ENCODE measurements at regions not wholly inside any gene's neighbourhood (a gene's known extent, or its start where the extent isn't known, plus 50 kb on each side); places are given as distances from the start of the nearest gene placed in this dataset.
"Not testable (repeated sequence)": the region's sequence is repeated elsewhere in the genome, so short reads cannot be mapped to it uniquely, and the experiment has no call there.

DNA sequence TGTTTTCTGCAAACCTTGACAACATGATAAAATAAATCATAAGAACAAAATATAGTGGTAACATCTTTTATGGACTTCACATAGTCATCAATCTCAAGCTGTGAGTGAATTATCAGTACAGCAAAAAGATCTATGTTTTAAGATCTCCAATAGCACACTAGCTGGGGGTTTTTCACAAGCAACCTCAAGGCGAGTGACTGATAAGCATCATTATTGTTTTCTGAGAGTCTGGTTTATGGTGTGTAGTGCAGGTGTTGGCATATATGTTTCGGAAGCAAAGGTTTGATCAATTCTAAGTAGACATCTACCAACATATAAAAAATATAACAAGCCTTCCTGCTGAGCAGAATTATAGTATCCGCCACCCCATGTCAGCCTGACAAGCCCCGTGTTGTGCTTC, 403.8 kb upstream of the MGMT start:
- FAIRE-seq (no peak), DNase-seq (ENCODE audit: insufficient read length, low spot score) (no peak)
- TF ChIP-seq POLR2A (IDR thresholded peaks at IDR 0.05; ENCODE audit: low read depth, low read length) (no peak), SPI1 (IDR thresholded peaks at IDR 0.05; ENCODE audit: low read depth, low read length) (no peak), PAX5 (IDR thresholded peaks at IDR 0.05; ENCODE audit: insufficient read depth, low read length, severe bottlenecking) (no peak), TAF1 (IDR thresholded peaks at IDR 0.05; ENCODE audit: low read depth, low read length) (no peak), POLR2AphosphoS5 (IDR thresholded peaks at IDR 0.05; ENCODE audit: low read depth, low read length) (no peak), POU2F2 (IDR thresholded peaks at IDR 0.05; ENCODE audit: low read depth, low read length) (no peak)

DNA sequence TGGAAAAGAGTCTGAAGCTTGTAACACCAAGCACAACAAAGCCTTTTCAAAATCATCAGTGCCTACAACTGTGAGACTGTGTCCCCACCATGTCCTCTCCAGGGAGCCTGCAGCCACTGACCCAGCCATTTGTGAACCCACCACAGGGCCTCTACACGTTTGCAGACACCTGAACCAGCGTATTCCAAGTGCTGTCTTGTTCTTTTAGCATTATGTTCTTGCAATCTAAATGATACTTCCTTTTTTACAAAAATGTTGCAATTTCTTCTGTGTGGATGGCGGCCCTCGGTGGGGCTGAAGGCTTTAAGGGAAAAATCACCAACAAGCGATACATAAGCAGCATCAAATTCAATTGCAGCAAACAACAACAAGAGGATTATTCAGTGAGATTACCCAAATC, 403.2 kb upstream of the MGMT start:
- no peak for TF ChIP-seq POLR2AphosphoS5 (IDR thresholded peaks at IDR 0.05; ENCODE audit: low read depth, low read length)
- no peak for TF ChIP-seq POLR2A (IDR thresholded peaks at IDR 0.05; ENCODE audit: low read depth, low read length)
- TF ChIP-seq SPI1 (IDR thresholded peaks at IDR 0.05; ENCODE audit: low read depth, low read length), result no peak
- no peak for TF ChIP-seq PAX5 (IDR thresholded peaks at IDR 0.05; ENCODE audit: insufficient read depth, low read length, severe bottlenecking)
- no peak for TF ChIP-seq POU2F2 (IDR thresholded peaks at IDR 0.05; ENCODE audit: low read depth, low read length)
- TF ChIP-seq TAF1 (IDR thresholded peaks at IDR 0.05; ENCODE audit: low read depth, low read length), result no peak
- FAIRE-seq (no peak), DNase-seq (ENCODE audit: insufficient read length, low spot score) (no peak)

DNA sequence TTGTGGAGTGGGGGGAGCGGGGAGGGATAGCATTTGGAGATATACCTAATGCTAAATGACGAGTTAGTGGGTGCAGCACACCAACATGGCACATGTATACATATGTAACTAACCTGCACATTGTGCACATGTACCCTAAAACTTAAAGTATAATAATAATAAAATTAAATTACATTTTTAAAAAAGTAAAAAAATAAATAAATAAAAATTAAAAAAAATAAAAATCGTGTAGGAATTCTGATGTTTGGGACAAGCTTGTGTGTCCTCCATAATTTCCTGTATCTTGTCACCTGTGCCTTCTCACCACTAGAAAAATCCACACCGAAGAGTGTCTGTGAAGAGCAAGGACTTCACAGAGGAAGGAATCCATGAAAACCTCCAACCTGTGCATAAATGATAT, 400.5 kb upstream of the MGMT start:
- not testable (repeated sequence) for DNase-seq (ENCODE audit: insufficient read length, low spot score); FAIRE-seq

DNA sequence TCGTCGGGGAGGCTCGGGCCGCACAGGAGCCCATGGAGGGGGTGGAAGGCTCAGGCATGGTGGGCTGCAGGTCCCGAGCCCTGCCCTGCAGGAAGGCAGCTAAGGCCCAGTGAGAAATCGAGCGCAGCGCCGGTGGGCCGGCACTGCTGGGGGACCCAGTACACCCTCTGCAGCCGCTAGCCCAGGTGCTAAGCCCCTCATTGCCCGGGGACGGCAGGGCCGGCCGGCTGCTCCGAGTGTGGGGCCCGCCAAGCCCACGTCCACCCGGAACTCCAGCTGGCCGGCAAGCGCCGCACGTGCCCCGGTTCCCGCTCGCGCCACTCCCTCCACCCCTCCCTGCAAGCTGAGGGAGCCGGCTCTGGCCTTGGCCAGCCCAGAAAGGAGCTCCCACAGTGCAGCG, 395.6 kb upstream of the MGMT start:
- not testable (repeated sequence) for DNase-seq (ENCODE audit: insufficient read length, low spot score); FAIRE-seq

DNA sequence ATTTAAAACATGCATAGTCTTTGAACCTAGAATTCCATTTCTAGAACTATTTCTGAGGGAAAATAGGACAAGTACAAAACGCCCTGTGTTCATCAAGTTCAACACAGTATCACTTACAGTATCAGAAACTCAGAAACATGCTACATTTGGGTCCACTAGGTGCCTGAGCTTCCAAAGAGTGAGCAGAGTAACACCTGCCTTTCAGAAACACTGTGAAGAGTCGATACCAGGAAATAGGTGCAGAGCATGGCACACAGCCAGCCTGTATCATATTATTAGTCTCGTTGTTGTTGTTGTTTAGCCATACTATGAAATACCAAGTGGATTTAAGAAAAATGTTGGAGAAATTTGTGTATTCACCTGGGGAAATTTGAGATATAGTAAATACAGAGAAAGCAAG, 392.1 kb upstream of the MGMT start:
- TF ChIP-seq PAX5 (IDR thresholded peaks at IDR 0.05; ENCODE audit: insufficient read depth, low read length, severe bottlenecking) (no peak), TAF1 (IDR thresholded peaks at IDR 0.05; ENCODE audit: low read depth, low read length) (no peak)
- DNase-seq (ENCODE audit: insufficient read length, low spot score) (no peak), FAIRE-seq (no peak)

DNA sequence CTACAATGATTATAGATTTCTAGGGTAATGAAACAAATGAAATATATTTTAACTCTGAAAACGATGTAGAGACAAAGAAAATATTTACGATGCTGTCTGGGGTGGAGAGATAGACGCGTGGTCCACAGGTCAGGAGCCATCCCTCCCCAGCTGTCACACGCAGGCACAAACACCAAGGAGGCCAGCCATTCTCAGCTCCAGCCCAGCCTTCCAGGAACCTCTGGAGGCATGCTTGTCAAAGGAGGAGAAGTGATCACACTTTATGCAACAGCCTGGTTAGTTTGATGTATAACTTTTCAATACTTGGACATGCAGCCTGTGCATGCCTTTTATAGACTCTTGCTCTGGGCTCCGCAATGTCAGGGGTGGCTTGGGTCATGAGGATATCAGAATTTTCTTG, 391.5 kb upstream of the MGMT start:
- no peak for TF ChIP-seq POU2F2 (IDR thresholded peaks at IDR 0.05; ENCODE audit: low read depth, low read length)
- TF ChIP-seq SPI1 (IDR thresholded peaks at IDR 0.05; ENCODE audit: low read depth, low read length), result no peak
- TF ChIP-seq PAX5 (IDR thresholded peaks at IDR 0.05; ENCODE audit: insufficient read depth, low read length, severe bottlenecking), result no peak
- TF ChIP-seq POLR2A (IDR thresholded peaks at IDR 0.05; ENCODE audit: low read depth, low read length), result no peak
- no peak for TF ChIP-seq TAF1 (IDR thresholded peaks at IDR 0.05; ENCODE audit: low read depth, low read length)
- no peak for TF ChIP-seq POLR2AphosphoS5 (IDR thresholded peaks at IDR 0.05; ENCODE audit: low read depth, low read length)
- no peak for FAIRE-seq
- DNase-seq (ENCODE audit: insufficient read length, low spot score), result no peak

DNA sequence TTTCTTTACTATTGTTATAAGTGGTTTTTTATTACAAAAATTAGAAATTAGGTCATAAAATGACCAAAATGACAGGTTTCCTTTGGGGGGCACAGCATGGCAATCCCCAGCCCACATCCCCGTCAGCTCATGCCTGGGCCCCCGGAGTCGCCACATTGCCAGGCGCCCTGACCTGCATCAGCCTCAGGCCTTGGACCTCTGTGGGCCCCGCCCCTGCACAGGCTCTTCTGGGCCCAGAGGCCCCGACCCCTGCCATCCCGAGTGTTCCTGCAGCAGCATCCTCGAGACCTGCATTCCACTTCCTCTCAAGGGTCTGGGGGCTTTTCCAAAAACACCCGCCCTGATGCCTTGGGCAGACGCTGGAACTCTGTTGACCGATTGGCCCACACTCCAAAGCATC, 391.1 kb upstream of the MGMT start:
- FAIRE-seq, result no peak
- DNase-seq (ENCODE audit: insufficient read length, low spot score), result no peak
- no peak for TF ChIP-seq POU2F2 (IDR thresholded peaks at IDR 0.05; ENCODE audit: low read depth, low read length)
- no peak for TF ChIP-seq POLR2AphosphoS5 (IDR thresholded peaks at IDR 0.05; ENCODE audit: low read depth, low read length)
- TF ChIP-seq POLR2A (IDR thresholded peaks at IDR 0.05; ENCODE audit: low read depth, low read length), result no peak
- no peak for TF ChIP-seq SPI1 (IDR thresholded peaks at IDR 0.05; ENCODE audit: low read depth, low read length)

DNA sequence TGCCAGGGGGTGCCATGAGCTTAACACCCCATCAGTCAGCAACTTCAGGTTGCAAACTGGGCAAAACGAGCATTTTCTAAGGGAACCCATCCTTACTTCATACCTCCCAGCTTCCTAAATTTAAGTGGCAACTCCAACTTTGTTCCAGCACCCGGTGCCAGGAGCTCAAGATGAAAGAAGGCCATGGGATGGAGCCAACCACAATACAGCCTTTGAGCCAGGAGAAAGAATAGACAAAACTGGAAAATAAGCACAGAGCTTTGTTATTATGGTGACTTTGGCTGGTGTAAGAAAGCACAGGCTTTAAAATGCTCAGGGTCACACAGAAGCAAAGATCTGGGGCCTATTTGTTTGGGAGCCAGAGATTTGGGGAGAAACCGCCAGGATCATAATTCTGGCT, 388.7 kb upstream of the MGMT start:
- DNase-seq (ENCODE audit: insufficient read length, low spot score), result no peak
- TF ChIP-seq POU2F2 (IDR thresholded peaks at IDR 0.05; ENCODE audit: low read depth, low read length), result no peak
- no peak for FAIRE-seq

DNA sequence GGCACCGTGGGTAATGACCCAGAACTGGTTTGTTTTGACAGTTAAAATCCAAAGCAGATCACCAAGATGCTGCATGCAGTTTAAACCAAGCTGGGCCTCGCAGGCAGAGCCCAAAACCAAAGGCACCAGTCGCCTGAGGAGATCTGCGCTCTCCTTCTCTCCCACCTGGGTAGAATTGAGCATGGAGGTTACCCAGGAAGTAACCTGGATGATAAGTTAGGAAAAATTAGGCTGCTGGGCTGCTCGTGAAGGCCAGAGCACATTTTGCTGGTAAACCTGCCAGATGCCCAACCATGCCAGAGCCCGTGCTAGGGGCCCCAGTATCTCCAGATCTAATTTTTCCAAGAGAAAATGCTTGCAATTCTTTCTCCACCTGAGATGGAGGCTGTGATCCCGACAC, 388.3 kb upstream of the MGMT start:
- DNase-seq (ENCODE audit: insufficient read length, low spot score) (no peak), FAIRE-seq (no peak)
- TF ChIP-seq POU2F2 (IDR thresholded peaks at IDR 0.05; ENCODE audit: low read depth, low read length) (no peak), SPI1 (IDR thresholded peaks at IDR 0.05; ENCODE audit: low read depth, low read length) (no peak), PAX5 (IDR thresholded peaks at IDR 0.05; ENCODE audit: insufficient read depth, low read length, severe bottlenecking) (no peak), POLR2AphosphoS5 (IDR thresholded peaks at IDR 0.05; ENCODE audit: low read depth, low read length) (no peak), POLR2A (IDR thresholded peaks at IDR 0.05; ENCODE audit: low read depth, low read length) (no peak), TAF1 (IDR thresholded peaks at IDR 0.05; ENCODE audit: low read depth, low read length) (no peak)

DNA sequence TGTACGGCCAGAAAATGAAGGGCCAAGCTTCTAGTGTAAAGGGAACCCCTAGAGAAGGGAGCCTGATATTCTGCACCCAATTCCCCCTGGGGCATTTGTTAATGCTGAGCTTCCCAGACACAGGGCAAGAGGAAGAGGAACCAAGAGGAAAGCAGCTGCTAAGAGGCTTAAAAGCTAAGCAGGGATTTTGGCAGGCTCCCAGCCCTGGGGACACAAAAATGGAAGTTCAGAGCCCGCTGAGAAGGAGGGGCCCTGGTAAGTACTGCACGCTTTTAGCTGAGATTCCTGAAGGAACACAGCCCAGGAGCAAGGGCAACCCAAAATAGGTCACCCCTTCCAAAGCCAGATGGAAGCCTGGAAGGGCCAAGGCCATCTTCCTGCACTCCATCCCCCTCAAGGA, 387.3 kb upstream of the MGMT start:
- TF ChIP-seq TAF1 (IDR thresholded peaks at IDR 0.05; ENCODE audit: low read depth, low read length) (no peak), POLR2AphosphoS5 (IDR thresholded peaks at IDR 0.05; ENCODE audit: low read depth, low read length) (no peak), PAX5 (IDR thresholded peaks at IDR 0.05; ENCODE audit: insufficient read depth, low read length, severe bottlenecking) (no peak), POLR2A (IDR thresholded peaks at IDR 0.05; ENCODE audit: low read depth, low read length) (no peak)
- no peak for DNase-seq (ENCODE audit: insufficient read length, low spot score)
- FAIRE-seq, result no peak

DNA sequence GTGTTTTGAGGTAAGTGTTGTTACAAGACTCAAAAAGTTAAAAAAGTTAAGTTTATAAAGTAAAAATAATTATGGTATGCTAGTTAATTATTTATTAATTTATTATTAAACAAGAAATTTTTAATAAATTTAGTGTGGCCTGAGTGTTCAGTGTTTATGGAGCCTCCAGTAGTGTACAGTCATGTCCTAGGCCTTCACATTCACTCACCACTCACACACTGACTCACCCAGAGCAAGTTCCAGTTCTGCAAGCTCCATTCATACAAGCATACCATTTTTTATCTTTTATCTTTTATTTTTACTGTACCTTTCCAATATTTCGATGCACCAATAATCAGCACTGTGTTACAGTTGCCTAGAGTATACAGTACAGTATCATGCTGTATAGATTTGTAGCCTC, 381.2 kb upstream of the MGMT start:
- no peak for TF ChIP-seq POLR2AphosphoS5 (IDR thresholded peaks at IDR 0.05; ENCODE audit: low read depth, low read length)
- TF ChIP-seq POLR2A (IDR thresholded peaks at IDR 0.05; ENCODE audit: low read depth, low read length), result no peak
- TF ChIP-seq PAX5 (IDR thresholded peaks at IDR 0.05; ENCODE audit: insufficient read depth, low read length, severe bottlenecking), result no peak
- TF ChIP-seq POU2F2 (IDR thresholded peaks at IDR 0.05; ENCODE audit: low read depth, low read length), result no peak
- no peak for DNase-seq (ENCODE audit: insufficient read length, low spot score)
- no peak for FAIRE-seq

DNA sequence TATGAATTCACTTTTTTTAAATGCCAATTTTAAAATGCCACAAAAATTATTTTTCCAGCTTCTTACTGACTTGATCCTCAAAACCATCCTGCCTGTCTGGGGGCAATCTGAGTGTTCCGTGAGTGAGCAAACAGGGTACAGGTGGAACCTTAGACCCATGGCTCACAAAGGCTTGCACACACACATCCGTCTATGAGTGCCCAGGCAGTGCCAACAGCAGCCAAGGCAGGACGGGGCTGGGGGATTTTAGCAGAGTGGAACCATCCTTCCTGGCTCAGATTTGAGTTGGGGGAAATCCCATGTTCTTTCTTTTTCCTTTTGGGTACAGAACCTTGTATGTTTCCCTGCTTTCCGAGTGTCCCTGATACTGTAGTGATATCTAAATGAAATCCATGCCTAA, 377.7 kb upstream of the MGMT start:
- no peak for DNase-seq (ENCODE audit: insufficient read length, low spot score)
- TF ChIP-seq SPI1 (IDR thresholded peaks at IDR 0.05; ENCODE audit: low read depth, low read length), result no peak
- no peak for TF ChIP-seq TAF1 (IDR thresholded peaks at IDR 0.05; ENCODE audit: low read depth, low read length)
- TF ChIP-seq POLR2AphosphoS5 (IDR thresholded peaks at IDR 0.05; ENCODE audit: low read depth, low read length), result no peak
- TF ChIP-seq POLR2A (IDR thresholded peaks at IDR 0.05; ENCODE audit: low read depth, low read length), result no peak
- TF ChIP-seq PAX5 (IDR thresholded peaks at IDR 0.05; ENCODE audit: insufficient read depth, low read length, severe bottlenecking), result no peak
- no peak for TF ChIP-seq POU2F2 (IDR thresholded peaks at IDR 0.05; ENCODE audit: low read depth, low read length)
- FAIRE-seq, result no peak

Measured in GM12891 (cell line).